22Rv1 (cell line): ENCODE measurements at regions not wholly inside any gene's neighbourhood (a gene's known extent, or its start where the extent isn't known, plus 50 kb on each side); places are given as distances from the start of the nearest gene placed in this dataset.

Experiments
- CTCF ChIP-seq: fragments of 450-650 bp; IDR thresholded peaks from 2 replicates; pipeline ENCODE4 v1.5.1; 2017; ENCODE audit warnings: mild to moderate bottlenecking
- ZFX ChIP-seq: fragments of 450-650 bp; IDR thresholded peaks from 2 replicates; pipeline ENCODE4 v1.6.1; 2017; ENCODE audit warnings: antibody characterized with exemption, borderline replicate concordance

- no peak for TF ChIP-seq CTCF
- TF ChIP-seq ZFX: no peak
These were observed 107.6 kb downstream of the C12orf50 start for GRCh38 chr12:87921621-87922020.
